ENCODE measurements at regions not wholly inside any gene's neighbourhood (a gene's known extent, or its start where the extent isn't known, plus 50 kb on each side); places are given as distances from the start of the nearest gene placed in this dataset.

DNA sequence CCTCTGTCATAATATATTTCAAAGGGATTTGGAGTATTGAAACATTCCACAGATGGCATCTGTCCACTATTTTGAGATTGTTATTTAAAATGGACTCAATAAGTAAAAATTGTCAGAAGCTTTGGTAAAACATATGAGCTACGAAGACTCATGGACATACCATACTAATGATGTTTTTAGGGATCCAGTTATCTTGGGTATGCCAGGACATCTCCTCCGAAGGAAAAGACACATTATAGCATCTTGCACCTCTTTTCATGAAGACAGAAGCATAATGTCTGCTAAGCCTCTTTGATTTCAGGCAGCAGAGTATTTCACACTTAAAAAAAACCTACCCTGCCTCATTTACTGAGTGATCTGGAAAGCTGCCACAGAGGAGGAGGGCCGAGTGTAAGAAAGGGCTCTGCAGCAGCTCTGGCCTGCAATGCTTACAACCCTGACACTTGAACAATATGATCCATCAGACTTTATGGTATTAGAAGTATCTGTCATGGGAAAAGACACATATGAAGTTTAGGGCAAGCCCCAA is 284.8 kb downstream of the TUSC7 start:
- no peaks in the 10 kb centered on the region for H3K27me3 Mint-ChIP-seq
- no peak overlapping the region for H3K27ac Mint-ChIP-seq
- H3K4me1 Mint-ChIP-seq = no peaks in the 10 kb centered on the region
- no peaks in the 10 kb centered on the region for H3K36me3 Mint-ChIP-seq
- peaks cover under 1% of the 10 kb centered on the region for H3K9me3 Mint-ChIP-seq
- H3K4me3 Mint-ChIP-seq = no peak overlapping the region

DNA sequence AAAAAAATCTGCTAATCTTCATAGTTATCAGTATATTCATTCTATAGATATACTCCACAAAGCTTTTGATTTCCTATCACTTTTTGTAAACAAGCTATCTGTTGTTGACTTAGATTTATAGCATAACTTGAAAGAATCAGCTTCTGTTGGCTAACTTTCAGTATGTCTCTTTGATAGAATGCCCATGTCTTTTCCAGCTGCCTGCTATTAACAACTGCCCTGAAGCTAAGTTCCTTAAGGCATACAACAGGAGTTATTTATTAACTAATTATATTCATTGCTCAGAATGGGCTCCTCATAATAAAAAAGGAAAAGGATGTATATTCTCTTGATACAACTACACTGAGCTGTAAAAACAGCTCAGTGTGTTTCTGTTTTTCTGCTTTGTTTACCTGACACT is 293.9 kb downstream of the TUSC7 start:
- Mint-ChIP-seq H3K36me3 (no peaks in the 10 kb centered on the region), H3K27me3 (no peaks in the 10 kb centered on the region), H3K4me1 (no peaks in the 10 kb centered on the region), H3K9me3 (no peaks in the 10 kb centered on the region), H3K4me3 (no peak overlapping the region), H3K27ac (no peak overlapping the region)

DNA sequence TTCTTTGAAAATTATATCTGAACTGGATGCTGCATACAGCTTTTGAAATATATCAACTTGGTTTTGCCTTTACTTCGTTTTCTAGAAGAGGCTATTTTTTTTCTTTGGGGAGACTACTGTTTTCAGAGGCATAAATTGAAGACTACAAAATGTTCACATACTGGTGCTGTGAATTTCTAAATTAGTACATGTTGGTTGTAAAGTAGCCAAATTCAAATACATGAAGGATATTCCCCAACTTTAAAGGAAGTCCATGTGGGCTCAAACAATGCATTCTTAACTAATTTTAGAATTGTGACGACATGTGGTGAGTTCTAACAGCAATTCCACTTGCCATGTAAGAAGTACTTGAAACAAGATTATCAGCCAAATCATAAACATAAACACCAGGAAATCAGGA is 295.7 kb downstream of the TUSC7 start:
- no peak overlapping the region for H3K4me3 Mint-ChIP-seq
- H3K27ac Mint-ChIP-seq = no peak overlapping the region
- no peaks in the 10 kb centered on the region for H3K4me1 Mint-ChIP-seq
- no peaks in the 10 kb centered on the region for H3K9me3 Mint-ChIP-seq
- no peaks in the 10 kb centered on the region for H3K36me3 Mint-ChIP-seq
- no peaks in the 10 kb centered on the region for H3K27me3 Mint-ChIP-seq

DNA sequence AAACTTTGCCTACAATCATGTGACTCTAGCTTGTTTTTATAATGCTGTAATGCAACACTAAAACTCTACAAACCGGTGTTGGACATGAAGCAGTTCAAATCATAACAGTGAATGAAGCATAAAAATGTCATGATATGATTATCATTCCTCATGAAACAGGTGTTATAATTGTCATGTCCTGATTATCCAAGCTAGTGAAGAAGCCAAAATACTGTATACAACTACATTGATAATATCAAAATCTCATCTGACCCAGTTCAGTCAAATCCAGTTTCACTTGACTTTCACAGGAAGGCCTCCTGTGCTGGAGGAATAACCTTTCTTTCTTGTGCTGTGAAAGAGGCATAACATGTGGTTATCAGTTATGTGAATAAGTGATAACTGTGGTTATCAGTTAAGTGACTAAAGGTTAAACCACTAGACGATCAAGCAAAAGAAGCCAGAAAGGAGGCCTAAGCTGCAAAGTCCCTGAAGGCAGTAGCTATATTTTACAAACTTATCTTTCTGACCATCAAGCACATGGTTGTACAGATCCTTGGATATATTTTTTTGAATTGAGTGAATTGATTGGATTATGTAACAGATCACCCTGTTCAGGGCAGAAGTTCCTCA is 296.4 kb downstream of the TUSC7 start:
- Mint-ChIP-seq H3K36me3 (no peaks in the 10 kb centered on the region), H3K9me3 (no peaks in the 10 kb centered on the region), H3K27ac (no peak overlapping the region)

GRCh38 chr3:117010318-117010717 is 300.7 kb downstream of the TUSC7 start:
- Mint-ChIP-seq H3K27me3 (peaks cover 1% of the 10 kb centered on the region), H3K36me3 (no peaks in the 10 kb centered on the region), H3K4me1 (no peaks in the 10 kb centered on the region), H3K9me3 (peaks cover 4% of the 10 kb centered on the region), H3K4me3 (no peak overlapping the region), H3K27ac (no peak overlapping the region)

More for the DNA sequence above, 296.4 kb downstream of the TUSC7 start:
- Mint-ChIP-seq H3K4me1 (no peaks in the 10 kb centered on the region), H3K27me3 (no peaks in the 10 kb centered on the region), H3K4me3 (no peak overlapping the region)

DNA sequence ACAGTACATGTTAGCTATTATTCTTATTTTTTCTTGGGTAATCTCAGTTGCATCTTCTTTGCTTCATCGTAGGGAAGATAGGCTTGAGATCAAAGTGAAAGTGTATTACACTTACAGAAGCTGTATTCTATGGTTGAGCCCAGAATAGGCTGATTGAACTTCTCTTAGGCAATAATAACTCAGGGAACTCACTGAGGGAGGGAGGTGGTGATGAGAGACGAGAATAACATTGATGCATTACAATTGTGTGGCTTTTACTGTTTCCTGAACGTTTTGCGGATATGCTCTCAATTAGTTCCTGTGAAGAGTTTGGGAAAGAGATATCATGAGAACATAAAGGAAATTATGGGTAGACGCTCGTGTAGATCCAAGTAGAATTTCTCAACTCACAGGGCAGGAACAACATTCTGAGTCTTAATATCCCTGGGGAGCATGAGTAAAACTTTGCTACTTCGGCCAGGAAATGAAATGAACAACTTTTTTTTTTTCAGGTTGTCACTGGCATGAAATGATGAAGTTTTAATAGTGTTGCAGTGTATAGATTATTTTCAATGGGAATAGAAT is 302.2 kb downstream of the TUSC7 start:
- Mint-ChIP-seq H3K27me3 (peaks cover 1% of the 10 kb centered on the region), H3K9me3 (peaks cover 4% of the 10 kb centered on the region), H3K4me1 (no peaks in the 10 kb centered on the region), H3K27ac (no peak overlapping the region), H3K4me3 (no peak overlapping the region), H3K36me3 (no peaks in the 10 kb centered on the region)

GRCh38 chr3:117016378-117016777 is 306.8 kb downstream of the TUSC7 start:
- Mint-ChIP-seq H3K9me3 (peaks cover 4% of the 10 kb centered on the region), H3K27me3 (peaks cover 1% of the 10 kb centered on the region), H3K36me3 (no peaks in the 10 kb centered on the region), H3K4me1 (no peaks in the 10 kb centered on the region), H3K4me3 (no peak overlapping the region), H3K27ac (no peak overlapping the region)

GRCh38 chr3:117017135-117017894 is 307.7 kb downstream of the TUSC7 start:
- no peaks in the 10 kb centered on the region for H3K4me1 Mint-ChIP-seq
- H3K9me3 Mint-ChIP-seq = no peaks in the 10 kb centered on the region
- peaks cover 1% of the 10 kb centered on the region for H3K27me3 Mint-ChIP-seq
- no peak overlapping the region for H3K4me3 Mint-ChIP-seq
- H3K27ac Mint-ChIP-seq = no peak overlapping the region
- no peaks in the 10 kb centered on the region for H3K36me3 Mint-ChIP-seq

DNA sequence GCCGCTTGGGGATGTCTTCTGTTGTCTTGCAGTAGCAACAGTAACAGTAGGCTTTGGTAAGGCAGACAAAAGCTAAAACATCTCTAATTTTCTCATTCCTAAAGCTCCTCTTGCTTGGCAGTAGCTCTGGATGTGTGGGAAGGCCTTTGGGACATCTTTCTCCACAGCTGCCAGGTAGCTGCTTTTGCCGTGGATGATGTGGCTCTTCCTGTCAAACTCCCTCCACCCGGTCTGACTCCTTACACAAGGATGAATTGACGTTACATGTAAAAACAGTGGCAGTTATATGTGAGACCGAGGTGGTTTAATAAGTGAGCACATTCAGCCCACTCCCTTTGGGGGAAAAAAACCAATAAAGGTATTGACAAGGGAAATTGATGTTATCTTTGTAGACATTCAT is 309.1 kb downstream of the TUSC7 start:
- no peaks in the 10 kb centered on the region for H3K9me3 Mint-ChIP-seq
- H3K4me1 Mint-ChIP-seq = no peaks in the 10 kb centered on the region
- H3K27me3 Mint-ChIP-seq = peaks cover 1% of the 10 kb centered on the region
- no peak overlapping the region for H3K27ac Mint-ChIP-seq
- H3K36me3 Mint-ChIP-seq = no peaks in the 10 kb centered on the region
- H3K4me3 Mint-ChIP-seq = no peak overlapping the region

DNA sequence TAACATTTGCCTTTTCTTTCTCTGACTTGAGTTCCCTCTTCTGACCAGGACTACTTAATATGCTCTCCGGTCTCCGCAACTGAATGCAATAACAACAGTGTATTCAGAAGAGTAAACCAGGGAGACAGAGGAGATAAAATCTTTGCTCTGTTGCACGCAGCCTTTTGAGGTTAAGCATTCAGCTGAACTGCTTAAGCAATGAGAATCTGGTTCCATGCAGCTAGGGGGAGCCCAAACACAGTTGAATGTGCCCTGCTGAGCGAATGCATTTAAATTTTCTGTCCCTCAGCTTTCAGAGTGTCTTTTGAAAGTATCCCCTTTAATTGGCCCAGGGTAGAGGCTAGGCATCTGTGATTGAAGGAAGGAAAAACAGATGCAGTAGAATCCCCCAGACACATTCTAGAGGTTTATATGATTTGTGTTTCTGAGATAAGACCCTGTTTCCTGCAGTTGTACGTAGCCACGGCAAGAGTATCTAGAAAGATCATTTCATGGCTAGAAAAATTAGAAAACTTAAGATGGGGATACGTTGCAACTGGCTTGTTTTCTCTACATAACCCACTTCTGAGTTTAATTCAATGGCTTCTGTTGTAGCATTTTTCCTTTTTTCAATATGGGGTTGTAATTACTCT is 309.6 kb downstream of the TUSC7 start:
- Mint-ChIP-seq H3K27me3 (peaks cover 1% of the 10 kb centered on the region), H3K27ac (no peak overlapping the region), H3K4me1 (no peaks in the 10 kb centered on the region), H3K36me3 (no peaks in the 10 kb centered on the region), H3K9me3 (no peaks in the 10 kb centered on the region), H3K4me3 (no peak overlapping the region)

DNA sequence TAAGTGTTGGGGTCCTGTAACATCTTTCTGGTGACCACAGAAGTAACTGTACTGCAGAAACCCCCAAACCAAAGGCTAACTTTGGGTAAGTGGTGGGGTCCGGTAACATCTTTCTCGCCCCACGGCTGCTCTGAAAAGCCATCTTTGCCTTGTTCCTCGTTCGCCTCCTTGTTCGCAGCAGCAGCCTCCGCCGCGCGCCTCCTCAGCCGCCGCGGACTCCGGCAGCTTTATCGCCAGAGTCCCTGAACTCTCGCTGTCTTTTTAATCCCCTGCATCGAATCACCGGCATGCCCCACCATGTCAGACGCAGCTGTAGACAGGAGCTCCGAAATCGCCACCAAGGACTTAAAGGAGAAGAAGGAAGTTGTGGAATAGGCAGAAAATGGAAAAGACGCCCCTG is 316.8 kb downstream of the TUSC7 start:
- no peak overlapping the region for H3K4me3 Mint-ChIP-seq
- no peaks in the 10 kb centered on the region for H3K27me3 Mint-ChIP-seq
- no peaks in the 10 kb centered on the region for H3K36me3 Mint-ChIP-seq

GRCh38 chr3:117035745-117036144 is 326.2 kb downstream of the TUSC7 start:
- Mint-ChIP-seq H3K4me3 (no peak overlapping the region), H3K36me3 (no peaks in the 10 kb centered on the region), H3K4me1 (no peaks in the 10 kb centered on the region), H3K27me3 (no peaks in the 10 kb centered on the region), H3K27ac (no peak overlapping the region), H3K9me3 (peaks cover 6% of the 10 kb centered on the region)

More for the DNA sequence above, 316.8 kb downstream of the TUSC7 start:
- H3K4me1 Mint-ChIP-seq = no peaks in the 10 kb centered on the region
- H3K27ac Mint-ChIP-seq = no peak overlapping the region
- H3K9me3 Mint-ChIP-seq = no peaks in the 10 kb centered on the region

DNA sequence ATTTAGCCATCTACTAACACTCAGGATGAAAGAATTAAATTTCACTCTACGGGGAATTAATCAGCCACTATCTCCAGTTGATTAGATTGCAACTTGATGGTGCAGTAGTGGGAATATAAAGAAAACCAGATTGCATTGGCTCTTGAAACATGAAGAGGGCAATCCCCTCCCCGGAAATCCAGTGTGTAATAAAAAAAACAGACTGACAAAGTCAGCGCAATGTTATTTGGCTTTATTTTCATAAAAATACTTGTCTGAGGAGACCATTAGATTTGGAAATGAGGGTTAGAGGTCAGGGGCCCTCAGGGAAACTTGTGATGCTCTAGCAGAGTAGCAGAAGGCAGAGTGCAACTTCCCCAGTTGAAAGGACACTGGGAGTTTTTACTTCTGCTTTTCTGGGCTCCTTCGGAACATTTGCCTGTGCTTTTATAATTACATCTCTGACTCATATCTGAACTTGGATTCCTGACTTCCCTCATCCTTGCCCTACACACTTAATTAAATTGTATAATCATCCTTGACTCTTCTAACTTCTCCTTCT is 326.8 kb downstream of the TUSC7 start:
- Mint-ChIP-seq H3K4me3 (no peak overlapping the region), H3K36me3 (no peaks in the 10 kb centered on the region), H3K4me1 (no peaks in the 10 kb centered on the region), H3K27me3 (no peaks in the 10 kb centered on the region), H3K27ac (no peak overlapping the region), H3K9me3 (peaks cover 6% of the 10 kb centered on the region)

DNA sequence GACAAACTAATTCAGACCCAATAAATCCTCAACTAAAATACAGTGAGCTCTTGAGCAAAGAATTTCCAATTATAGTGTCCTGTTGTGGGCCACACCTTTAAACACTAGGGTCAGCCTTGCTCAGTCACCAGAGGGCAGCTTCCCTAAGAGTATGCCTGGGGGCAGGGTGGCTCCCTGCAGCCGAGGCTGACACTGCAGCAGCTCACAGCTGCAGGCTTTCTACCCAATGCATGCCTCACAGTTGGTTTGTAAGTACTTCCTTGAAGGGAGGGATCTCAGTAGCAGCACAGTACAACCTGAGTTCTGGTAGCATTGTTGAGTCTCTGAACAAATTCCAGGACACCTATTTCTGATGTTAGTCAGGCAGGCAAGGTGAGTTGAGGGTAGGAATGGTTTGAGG is 335.6 kb downstream of the TUSC7 start:
- Mint-ChIP-seq H3K9me3 (no peaks in the 10 kb centered on the region), H3K27ac (no peak overlapping the region), H3K4me1 (no peaks in the 10 kb centered on the region), H3K27me3 (no peaks in the 10 kb centered on the region), H3K4me3 (no peak overlapping the region), H3K36me3 (no peaks in the 10 kb centered on the region)

DNA sequence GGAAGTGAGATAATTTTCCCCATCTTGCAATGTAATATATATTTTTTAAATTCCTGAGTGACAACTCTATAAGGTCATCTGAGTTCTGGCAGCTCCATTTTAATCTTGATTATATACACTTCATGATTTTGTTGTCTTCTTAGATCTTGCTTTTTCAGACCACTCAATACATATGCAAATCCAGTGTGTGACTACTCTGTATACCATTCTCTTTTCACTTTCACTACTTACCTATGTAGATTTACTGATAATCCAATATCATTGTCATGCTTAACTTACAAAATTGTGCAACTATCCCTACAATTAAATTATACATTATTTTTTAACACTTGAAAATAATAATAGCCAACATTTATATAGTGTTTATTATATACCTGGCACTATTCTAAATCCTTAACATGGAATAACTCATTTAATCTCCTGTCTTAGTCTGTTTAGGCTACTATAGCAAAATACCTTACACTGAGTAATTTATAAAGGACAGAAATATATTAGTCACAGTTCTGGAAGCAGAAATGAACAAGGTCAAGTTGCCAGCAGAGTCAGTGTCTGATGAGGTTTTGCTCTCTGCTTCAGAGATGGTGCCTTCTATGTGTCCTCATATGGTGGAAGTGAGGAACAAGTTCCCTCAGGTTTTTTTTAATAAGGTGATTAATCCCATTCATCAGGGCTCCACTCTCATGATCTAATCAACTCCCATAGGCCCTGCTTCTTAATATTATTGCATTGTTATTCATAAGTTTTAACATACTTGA is 338.5 kb downstream of the TUSC7 start:
- Mint-ChIP-seq H3K4me1 (no peaks in the 10 kb centered on the region), H3K36me3 (no peaks in the 10 kb centered on the region), H3K27ac (no peak overlapping the region), H3K4me3 (no peak overlapping the region), H3K9me3 (no peaks in the 10 kb centered on the region), H3K27me3 (no peaks in the 10 kb centered on the region)
